Esophagus (tissue), 2 donors: ENCODE measurements at regions not wholly inside any gene's neighbourhood (a gene's known extent, or its start where the extent isn't known, plus 50 kb on each side); places are given as distances from the start of the nearest gene placed in this dataset.

Source experiments
- H3K27ac ChIP-seq, 2 donors: one replicate each; pipeline ENCODE4 v1.5.1; 2013; ENCODE audit warnings: low read depth in 2 of 2, mild to moderate bottlenecking in 2 of 2, inconsistent platforms in 1 of 2, low read length in 1 of 2, moderate library complexity in 1 of 2
- H3K27me3 ChIP-seq, 2 donors: one replicate each; pipeline ENCODE4 v1.6.1; 2013; ENCODE audit warnings: low read length in 2 of 2, control low read depth in 1 of 2, mild to moderate bottlenecking in 1 of 2; ENCODE audit not compliant: insufficient read depth in 2 of 2, control insufficient read depth in 1 of 2
- H3K36me3 ChIP-seq, 2 donors: one replicate each; pipeline ENCODE4 v1.6.1; 2013; ENCODE audit warnings: low read length in 1 of 2; ENCODE audit not compliant: control insufficient read depth in 2 of 2, insufficient read depth in 2 of 2
- H3K4me1 ChIP-seq, 2 donors: one replicate each; pipeline ENCODE4 v1.6.1; 2013; ENCODE audit warnings: low read length in 1 of 2; ENCODE audit not compliant: control insufficient read depth in 2 of 2, insufficient read depth in 2 of 2
- H3K4me3 ChIP-seq, 2 donors: one replicate each; pipeline ENCODE4 v1.5.1; 2013; ENCODE audit warnings: low read length in 2 of 2, mild to moderate bottlenecking in 2 of 2, low read depth in 1 of 2, moderate library complexity in 1 of 2
- H3K9me3 ChIP-seq, 2 donors: one replicate each; pipeline ENCODE4 v1.6.1; 2013; ENCODE audit warnings: mild to moderate bottlenecking in 2 of 2, low read depth in 1 of 2, low read length in 1 of 2, moderate library complexity in 1 of 2; ENCODE audit not compliant: control insufficient read depth in 2 of 2, insufficient read depth in 1 of 2
- WGBS, 2 donors: extraction: QIAGEN DNeasy Blood & Tissue Kit; methylation state at CpG; one replicate each; pipeline ENCODE4 v1.1.7; 2013; 5-methylcytosine and 5-hydroxymethylcytosine counted together
- donor health status: healthy with polysubstance abuse.
- donor health status: Bipolar disorder and iron deficiency.

GRCh38 chr6:113406048-113406695 is 451.0 kb upstream of the MARCKS start:
- Histone ChIP-seq H3K27ac (no peak overlapping the region), H3K9me3 (no peaks in the 10 kb centered on the region), H3K4me3 (no peak overlapping the region), H3K36me3 (no peaks in the 10 kb centered on the region), H3K4me1 (peaks cover 0 to 3% of the 10 kb centered on the region in 2 donors), H3K27me3 (no peaks in the 10 kb centered on the region)
- 78% methylated on average over 4 of the region's 4 CpGs for WGBS, 2 donors

GRCh38 chr6:113411011-113411410 is 446.1 kb upstream of the MARCKS start:
- Histone ChIP-seq H3K36me3 (no peaks in the 10 kb centered on the region), H3K9me3 (no peaks in the 10 kb centered on the region), H3K27ac (no peak overlapping the region), H3K27me3 (no peaks in the 10 kb centered on the region), H3K4me3 (no peak overlapping the region), H3K4me1 (peaks cover 0 to 3% of the 10 kb centered on the region in 2 donors)

- Histone ChIP-seq H3K9me3 (no peaks in the 10 kb centered on the region), H3K4me3 (no peak overlapping the region), H3K27me3 (no peaks in the 10 kb centered on the region), H3K36me3 (no peaks in the 10 kb centered on the region), H3K4me1 (no peaks in the 10 kb centered on the region), H3K27ac (no peak overlapping the region)
- 87 to 93% methylated on average over 1 of the region's 1 CpG for WGBS, 2 donors
These were observed 444.4 kb upstream of the MARCKS start for GRCh38 chr6:113412589-113413357.

GRCh38 chr6:113414511-113414910 is 442.6 kb upstream of the MARCKS start:
- 38 to 55% methylated on average over 3 of the region's 3 CpGs for WGBS, 2 donors
- H3K27ac ChIP-seq: no peak overlapping the region
- no peak overlapping the region for H3K4me3 ChIP-seq
- no peaks in the 10 kb centered on the region for H3K36me3 ChIP-seq
- no peaks in the 10 kb centered on the region for H3K4me1 ChIP-seq
- no peaks in the 10 kb centered on the region for H3K9me3 ChIP-seq
- no peaks in the 10 kb centered on the region for H3K27me3 ChIP-seq

- Histone ChIP-seq H3K36me3 (no peaks in the 10 kb centered on the region), H3K9me3 (no peaks in the 10 kb centered on the region), H3K4me1 (no peaks in the 10 kb centered on the region), H3K27ac (no peak overlapping the region), H3K4me3 (no peak overlapping the region), H3K27me3 (no peaks in the 10 kb centered on the region)
- WGBS, 2 donors: 56 to 81% methylated on average over 1 of the region's 1 CpG
These were observed 441.0 kb upstream of the MARCKS start for GRCh38 chr6:113416170-113416569.

GRCh38 chr6:113420290-113420689 is 436.9 kb upstream of the MARCKS start:
- WGBS, 2 donors: 64 to 74% methylated on average over 1 of the region's 1 CpG
- no peaks in the 10 kb centered on the region for H3K9me3 ChIP-seq

GRCh38 chr6:113421997-113422396 is 435.1 kb upstream of the MARCKS start:
- Histone ChIP-seq H3K27me3 (no peaks in the 10 kb centered on the region), H3K9me3 (no peaks in the 10 kb centered on the region), H3K4me3 (no peak overlapping the region), H3K36me3 (no peaks in the 10 kb centered on the region), H3K4me1 (no peaks in the 10 kb centered on the region), H3K27ac (no peak overlapping the region)
- 84 to 89% methylated on average over 1 of the region's 1 CpG for WGBS, 2 donors

More at GRCh38 chr6:113420290-113420689, 436.9 kb upstream of the MARCKS start:
- H3K4me1 ChIP-seq: no peaks in the 10 kb centered on the region
- H3K4me3 ChIP-seq: no peak overlapping the region
- no peaks in the 10 kb centered on the region for H3K36me3 ChIP-seq
- no peak overlapping the region for H3K27ac ChIP-seq
- no peaks in the 10 kb centered on the region for H3K27me3 ChIP-seq

GRCh38 chr6:113423956-113424355 is 433.2 kb upstream of the MARCKS start:
- Histone ChIP-seq H3K27me3 (no peaks in the 10 kb centered on the region), H3K36me3 (no peaks in the 10 kb centered on the region), H3K9me3 (no peaks in the 10 kb centered on the region), H3K4me3 (no peak overlapping the region), H3K4me1 (no peaks in the 10 kb centered on the region), H3K27ac (no peak overlapping the region)
- 92 to 95% methylated on average over 1 of the region's 1 CpG for WGBS, 2 donors

- Histone ChIP-seq H3K4me3 (no peak overlapping the region), H3K36me3 (no peaks in the 10 kb centered on the region), H3K4me1 (no peaks in the 10 kb centered on the region), H3K9me3 (no peaks in the 10 kb centered on the region), H3K27me3 (no peaks in the 10 kb centered on the region), H3K27ac (no peak overlapping the region)
- 78 to 92% methylated on average over 3 of the region's 3 CpGs for WGBS, 2 donors
These were observed 431.0 kb upstream of the MARCKS start for GRCh38 chr6:113425977-113426660.
